ENCODE measurements at regions not wholly inside any gene's neighbourhood (a gene's known extent, or its start where the extent isn't known, plus 50 kb on each side); places are given as distances from the start of the nearest gene placed in this dataset.

GRCh38 chr4:20590849-20591248 lies 109.4 kb upstream of the PACRGL start:
- no peaks in the 10 kb centered on the region for H3K36me3 ChIP-seq (ENCODE audit: insufficient read depth, low read length)
- intact Hi-C loops (cut with micrococcal nuclease; ENCODE audit: unreplicated experiment): no loop called here
- no TSS peak for BruUV-seq (replicated peaks)
- ChIA-PET POLR2A (interaction anchor here (0.5 kb wide), 1 partner anchor 238 kb away, joined by 3 read pairs; no protein-coding TSS in a partner anchor), CTCF (ENCODE audit: unreplicated experiment) (no interaction called here)
- H3K27ac ChIP-seq (ENCODE audit: low read depth, low read length, poor library complexity, severe bottlenecking): no peak overlapping the region
- no peaks in the 10 kb centered on the region for H3K9me3 ChIP-seq (ENCODE audit: low read length)
- H3K79me2 ChIP-seq (ENCODE audit: insufficient read depth, low read depth, low read length): no peaks in the 10 kb centered on the region
- no peaks in the 10 kb centered on the region for H3K4me1 ChIP-seq (ENCODE audit: insufficient read depth, low read length, poor library complexity, severe bottlenecking)
- H3K9me2 ChIP-seq (ENCODE audit: insufficient read depth, low read length): no peaks in the 10 kb centered on the region
- TF ChIP-seq EZH2phosphoT487 (IDR thresholded peaks at IDR 0.05; ENCODE audit: borderline replicate concordance, low read depth, low read length) (no peak), CTCF (conservative IDR thresholded peaks at IDR 0.05; ENCODE audit: low read length) (no peak)
- no peak overlapping the region for H2AFZ ChIP-seq (ENCODE audit: low read length)
- H3K4me3 ChIP-seq (ENCODE audit: low read depth, low read length, poor library complexity, severe bottlenecking): no peak overlapping the region
- no peak overlapping the region for H3K4me2 ChIP-seq (ENCODE audit: low read length)
- no peak for DNase-seq (ENCODE audit: low spot score)
- H4K20me1 ChIP-seq (ENCODE audit: insufficient read depth, low read length): no peaks in the 10 kb centered on the region

- DNase-seq (ENCODE audit: low spot score): no peak
- no peak for TF ChIP-seq EZH2phosphoT487 (IDR thresholded peaks at IDR 0.05; ENCODE audit: borderline replicate concordance, low read depth, low read length)
- intact Hi-C loops (cut with micrococcal nuclease; ENCODE audit: unreplicated experiment): no loop called here
These were observed 108.7 kb upstream of the PACRGL start for GRCh38 chr4:20591571-20591970.

GRCh38 chr4:20592013-20592412 lies 108.2 kb upstream of the PACRGL start:
- no peaks in the 10 kb centered on the region for H3K4me1 ChIP-seq (ENCODE audit: insufficient read depth, low read length, poor library complexity, severe bottlenecking)
- no peak overlapping the region for H3K4me3 ChIP-seq (ENCODE audit: low read depth, low read length, poor library complexity, severe bottlenecking)
- BruUV-seq (replicated peaks): no TSS peak
- no peaks in the 10 kb centered on the region for H3K36me3 ChIP-seq (ENCODE audit: insufficient read depth, low read length)
- no peak overlapping the region for H3K27ac ChIP-seq (ENCODE audit: low read depth, low read length, poor library complexity, severe bottlenecking)
- ChIA-PET CTCF (ENCODE audit: unreplicated experiment) (no interaction called here), POLR2A (interaction anchor here (0.6 kb wide), 1 partner anchor 27 kb away, joined by 3 read pairs; no protein-coding TSS in a partner anchor)
- H3K79me2 ChIP-seq (ENCODE audit: insufficient read depth, low read depth, low read length): no peaks in the 10 kb centered on the region
- DNase-seq (ENCODE audit: low spot score): no peak
- H3K4me2 ChIP-seq (ENCODE audit: low read length): no peak overlapping the region
- H3K9me2 ChIP-seq (ENCODE audit: insufficient read depth, low read length): no peaks in the 10 kb centered on the region
- intact Hi-C loops (cut with micrococcal nuclease; ENCODE audit: unreplicated experiment): no loop called here
- TF ChIP-seq EZH2phosphoT487 (IDR thresholded peaks at IDR 0.05; ENCODE audit: borderline replicate concordance, low read depth, low read length) (no peak), CTCF (conservative IDR thresholded peaks at IDR 0.05; ENCODE audit: low read length) (no peak)
- no peaks in the 10 kb centered on the region for H3K9me3 ChIP-seq (ENCODE audit: low read length)
- H4K20me1 ChIP-seq (ENCODE audit: insufficient read depth, low read length): no peaks in the 10 kb centered on the region
- H2AFZ ChIP-seq (ENCODE audit: low read length): no peak overlapping the region

More at GRCh38 chr4:20591571-20591970, 108.7 kb upstream of the PACRGL start:
- Histone ChIP-seq H3K4me3 (ENCODE audit: low read depth, low read length, poor library complexity, severe bottlenecking) (no peak overlapping the region), H2AFZ (ENCODE audit: low read length) (no peak overlapping the region), H3K9me2 (ENCODE audit: insufficient read depth, low read length) (no peaks in the 10 kb centered on the region), H3K79me2 (ENCODE audit: insufficient read depth, low read depth, low read length) (no peaks in the 10 kb centered on the region), H3K9me3 (ENCODE audit: low read length) (no peaks in the 10 kb centered on the region), H3K4me2 (ENCODE audit: low read length) (no peak overlapping the region), H4K20me1 (ENCODE audit: insufficient read depth, low read length) (no peaks in the 10 kb centered on the region), H3K27ac (ENCODE audit: low read depth, low read length, poor library complexity, severe bottlenecking) (no peak overlapping the region), H3K4me1 (ENCODE audit: insufficient read depth, low read length, poor library complexity, severe bottlenecking) (no peaks in the 10 kb centered on the region), H3K36me3 (ENCODE audit: insufficient read depth, low read length) (no peaks in the 10 kb centered on the region)
- BruUV-seq (replicated peaks): no TSS peak
- CTCF ChIA-PET (ENCODE audit: unreplicated experiment): no interaction called here
- POLR2A ChIA-PET: interaction anchor here (0.6 kb wide), 1 partner anchor 26 kb away, joined by 3 read pairs; no protein-coding TSS in a partner anchor

Measured in OCI-LY7 (cell line).